HG03196 (cell line): ENCODE measurements at regions not wholly inside any gene's neighbourhood (a gene's known extent, or its start where the extent isn't known, plus 50 kb on each side); places are given as distances from the start of the nearest gene placed in this dataset.
"Not testable (repeated sequence)": the region's sequence is repeated elsewhere in the genome, so short reads cannot be mapped to it uniquely, and the experiment has no call there.

ENCODE experiments used
- ATAC-seq: cut with Tn5 transposase; IDR thresholded peaks from one replicate; pipeline ENCODE4 v1.9.1; 2021; ENCODE audit not compliant: unreplicated experiment

DNA sequence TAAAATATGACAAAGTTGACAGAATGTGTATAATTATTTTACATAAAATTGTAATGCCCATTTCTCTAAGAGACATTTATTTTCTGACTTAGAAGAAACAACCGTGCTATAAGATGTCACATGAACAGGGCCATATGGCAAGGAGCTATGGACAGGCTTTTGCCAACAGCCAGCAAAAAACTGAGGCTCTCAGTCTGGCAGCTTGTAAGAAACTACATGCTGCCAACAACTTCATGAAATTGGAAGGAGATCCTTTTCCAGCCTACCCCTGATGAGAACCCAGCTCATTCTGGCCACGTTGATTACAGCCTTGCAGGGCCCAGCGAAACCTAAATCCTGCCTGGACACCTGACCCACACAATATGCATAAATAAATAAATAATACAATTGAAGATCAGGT, 250.3 kb upstream of the ARSJ start:
- no peak for ATAC-seq

GRCh38 chr4:114236171-114236769, 256.8 kb upstream of the ARSJ start:
- ATAC-seq = no peak

DNA sequence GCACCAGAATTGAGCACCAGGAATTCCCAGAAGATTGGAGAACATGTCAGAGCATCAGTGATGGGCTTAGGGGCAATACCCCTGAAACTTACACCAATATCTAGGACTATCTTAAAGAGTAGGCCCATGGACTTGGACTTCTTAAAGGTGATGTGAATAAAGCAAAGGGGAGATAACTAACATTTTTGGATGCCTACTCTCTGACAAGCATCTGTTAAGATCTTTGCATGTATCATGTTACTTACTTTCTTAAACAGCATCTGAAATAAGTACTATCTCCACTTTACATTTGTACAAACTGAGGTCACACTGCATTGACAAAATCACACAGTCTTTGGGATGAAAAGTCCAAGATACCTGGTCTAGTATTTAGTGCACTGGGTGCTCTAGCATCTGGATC, 258.6 kb upstream of the ARSJ start:
- no peak for ATAC-seq

DNA sequence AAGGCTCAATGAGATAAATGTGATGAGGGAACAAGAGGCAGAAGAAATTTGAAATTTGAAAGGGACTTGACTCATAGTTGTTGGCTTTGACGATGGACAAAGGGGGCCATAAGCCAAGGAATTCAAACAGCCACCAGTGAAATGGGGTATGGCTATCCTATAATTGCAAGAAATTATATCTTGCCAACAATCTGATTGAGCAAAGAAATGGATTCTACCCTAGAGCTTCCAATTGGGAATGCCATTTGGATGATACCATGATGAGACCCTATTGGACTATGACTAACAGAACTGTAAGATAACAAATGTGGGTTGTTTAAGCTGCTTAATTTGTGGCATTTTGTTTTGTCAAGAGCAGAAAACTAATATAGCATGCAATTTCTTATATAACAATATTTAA, 270.1 kb upstream of the ARSJ start:
- ATAC-seq = no peak

- ATAC-seq = no peak
These were observed 270.5 kb upstream of the ARSJ start for GRCh38 chr4:114249976-114250375.

GRCh38 chr4:114250439-114250891, 271.0 kb upstream of the ARSJ start:
- no peak for ATAC-seq

GRCh38 chr4:114251020-114251419, 271.6 kb upstream of the ARSJ start:
- no peak for ATAC-seq

- no peak for ATAC-seq
These were observed 273.1 kb upstream of the ARSJ start for GRCh38 chr4:114252499-114252898.

- ATAC-seq = no peak
These were observed 278.1 kb upstream of the ARSJ start for GRCh38 chr4:114257501-114257900.

- not testable (repeated sequence) for ATAC-seq
These were observed 283.0 kb upstream of the ARSJ start for GRCh38 chr4:114262421-114262820.

DNA sequence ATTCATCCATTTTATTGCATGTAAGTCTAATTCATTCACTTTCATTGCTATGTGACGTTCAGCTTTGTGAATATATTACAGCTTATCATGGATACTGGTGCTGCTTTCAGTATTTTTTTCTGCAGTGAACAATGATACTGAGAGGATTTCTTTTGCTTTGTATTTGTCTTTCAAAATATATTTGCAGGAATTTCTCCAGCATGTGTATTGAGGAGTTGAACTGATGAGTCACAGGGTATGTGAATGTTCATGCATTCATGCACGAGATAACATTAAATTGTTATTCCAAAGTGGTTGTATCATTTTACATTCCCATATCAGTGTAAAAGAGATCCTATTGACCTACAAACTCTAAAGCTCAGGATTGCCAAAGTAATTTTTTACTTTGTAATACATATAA, 283.8 kb upstream of the ARSJ start:
- no peak for ATAC-seq

- ATAC-seq = no peak
These were observed 285.0 kb upstream of the ARSJ start for GRCh38 chr4:114264452-114264851.

DNA sequence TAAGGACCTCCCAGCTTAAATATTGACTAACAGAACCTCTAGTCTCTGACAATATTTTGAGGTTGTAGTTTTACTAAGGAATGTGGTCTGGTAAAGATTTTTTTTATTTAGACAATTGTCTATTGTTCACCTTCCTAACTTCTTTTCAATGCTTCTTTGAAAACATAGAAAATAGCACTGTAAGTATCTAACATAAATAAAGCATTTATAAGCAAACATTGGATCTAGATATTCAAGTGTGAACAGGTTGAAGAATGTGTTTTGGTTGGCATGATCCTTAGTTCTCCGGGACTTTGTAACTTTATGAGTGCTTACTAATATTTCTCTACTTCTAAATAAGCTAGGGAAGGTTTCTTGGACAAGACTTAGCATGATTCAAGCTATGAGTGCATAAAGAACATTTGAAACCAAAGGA, 285.4 kb upstream of the ARSJ start:
- no peak for ATAC-seq

- ATAC-seq = no peak
These were observed 285.9 kb upstream of the ARSJ start for GRCh38 chr4:114265342-114265741.

GRCh38 chr4:114267976-114268375, 288.5 kb upstream of the ARSJ start:
- no peak for ATAC-seq

DNA sequence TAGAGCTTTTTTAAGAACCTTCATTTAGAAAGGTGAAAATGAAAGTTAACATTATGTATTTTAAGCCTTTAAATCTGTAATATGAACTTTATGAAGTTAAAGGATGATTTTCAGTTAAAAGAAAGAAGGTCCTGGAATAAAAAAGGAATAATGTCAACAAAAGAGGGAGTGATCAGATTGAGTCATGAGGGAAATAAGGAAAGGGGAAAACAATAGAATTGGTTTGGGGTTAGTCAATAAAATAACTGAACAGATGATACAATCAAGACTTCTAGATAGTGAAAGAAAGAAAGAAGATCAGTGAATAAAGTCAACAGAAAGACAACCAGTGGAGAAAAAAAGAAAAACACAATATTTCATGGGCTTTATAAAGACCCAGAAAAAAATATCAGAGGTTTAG, 291.6 kb upstream of the ARSJ start:
- ATAC-seq = no peak

GRCh38 chr4:114272226-114272625, 292.8 kb upstream of the ARSJ start:
- no peak for ATAC-seq

DNA sequence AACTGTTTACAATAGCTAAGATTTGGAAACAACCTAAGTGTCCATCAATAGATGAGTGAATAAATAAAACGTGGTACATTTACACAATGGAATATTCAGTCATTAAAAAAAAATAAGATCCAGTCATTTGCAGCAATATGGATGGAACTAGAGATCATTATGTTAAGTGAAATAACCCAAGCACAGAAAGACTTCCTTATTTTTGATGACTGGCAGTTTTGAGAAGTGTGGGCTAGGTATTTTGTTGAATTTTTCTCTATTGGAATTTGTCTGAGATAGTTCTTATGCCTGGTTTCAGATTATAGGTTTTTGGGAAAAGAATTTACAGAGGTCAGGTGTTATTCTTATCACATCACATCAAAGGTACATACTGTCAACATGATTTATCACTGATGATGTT, 293.8 kb upstream of the ARSJ start:
- no peak for ATAC-seq

GRCh38 chr4:114277690-114278089, 298.2 kb upstream of the ARSJ start:
- ATAC-seq = no peak

- no peak for ATAC-seq
These were observed 299.6 kb upstream of the ARSJ start for GRCh38 chr4:114279066-114279465.

- no peak for ATAC-seq
These were observed 300.3 kb upstream of the ARSJ start for GRCh38 chr4:114279711-114280110.

GRCh38 chr4:114280645-114281044, 301.2 kb upstream of the ARSJ start:
- no peak for ATAC-seq

DNA sequence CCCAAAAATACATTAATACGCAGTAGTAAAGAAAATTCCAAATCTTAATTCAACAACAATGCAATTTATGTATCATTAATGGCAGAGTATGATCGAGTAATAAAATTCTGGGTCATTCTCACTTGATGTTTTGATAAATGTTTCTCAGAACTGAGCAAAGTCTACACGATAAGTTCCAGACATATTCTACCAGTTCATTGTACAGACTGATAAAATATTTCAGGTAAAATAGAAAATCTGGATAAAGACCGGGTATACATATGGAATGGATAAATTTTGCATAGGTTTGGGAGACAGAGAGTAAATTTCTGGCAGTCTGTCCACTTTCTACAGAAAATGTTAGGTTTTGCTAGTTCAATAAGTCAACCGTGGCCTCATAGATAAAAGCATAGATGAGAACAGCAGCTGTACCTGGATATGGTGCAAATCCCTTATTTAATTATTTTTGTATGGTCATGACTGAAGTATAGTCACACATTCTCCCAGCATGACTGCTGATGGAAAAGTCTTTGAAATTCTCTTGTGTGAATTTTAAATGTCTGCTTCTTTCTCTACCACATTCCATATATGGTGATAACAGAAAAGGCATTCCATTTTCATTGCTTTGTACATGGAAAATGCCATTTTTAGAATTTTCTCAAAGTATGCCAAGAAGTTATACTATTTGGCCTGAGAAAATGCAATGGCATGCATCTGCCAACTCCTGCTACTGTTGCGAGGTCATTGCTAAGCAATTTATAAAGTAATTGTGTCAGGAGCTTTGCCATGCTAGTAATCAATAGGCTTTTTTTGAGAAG, 301.9 kb upstream of the ARSJ start:
- no peak for ATAC-seq
